ENCODE measurements at regions not wholly inside any gene's neighbourhood (a gene's known extent, or its start where the extent isn't known, plus 50 kb on each side); places are given as distances from the start of the nearest gene placed in this dataset.

DNA sequence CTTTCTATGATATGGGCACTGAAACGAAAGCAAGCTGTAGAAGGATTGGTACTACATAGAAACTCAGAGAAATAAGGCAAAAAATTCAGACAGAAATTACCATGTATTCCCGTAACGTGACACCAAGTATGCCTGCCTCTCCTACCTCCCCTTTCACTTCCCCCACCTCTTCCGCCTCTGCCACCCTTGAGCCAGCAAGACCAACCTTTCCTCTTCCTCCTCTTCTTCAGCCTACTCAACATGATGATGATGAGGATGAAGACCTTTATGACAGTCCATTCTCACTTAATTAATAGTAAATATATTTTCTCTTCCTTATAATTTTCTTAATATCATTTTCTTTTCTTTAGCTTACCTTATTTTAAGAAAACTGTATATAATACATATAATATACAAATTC is 188.1 kb upstream of the VGLL2 start:
- intact Hi-C loops (cut with micrococcal nuclease), result no loop called here
- H3K4me1 ChIP-seq (ENCODE audit: insufficient read depth, low read length), result no peaks in the 10 kb centered on the region
- H3K27ac ChIP-seq (ENCODE audit: low read depth, low read length), result no peak overlapping the region
- H3K9me3 Mint-ChIP-seq, result peaks cover 0 to 8% (median 1%) of the 10 kb centered on the region in 8 donors
- H3K4me1 Mint-ChIP-seq, result no peaks in the 10 kb centered on the region
- H3K4me3 ChIP-seq (ENCODE audit: low read length in 2 of 2), result no peak overlapping the region
- ChIA-PET POLR2A (ENCODE audit: partially characterized antibody) (no interaction called here), CTCF (ENCODE audit: partially characterized antibody) (no interaction called here)
- no peaks in the 10 kb centered on the region for H3K27me3 Mint-ChIP-seq
- H3K4me3 Mint-ChIP-seq, result no peak overlapping the region
- no peaks in the 10 kb centered on the region for H3K9me3 ChIP-seq (ENCODE audit: control insufficient read depth in 1 of 2, low read length in 2 of 2)
- DNase-seq, result no peak
- H3K36me3 Mint-ChIP-seq, result no peaks in the 10 kb centered on the region
- H3K36me3 ChIP-seq (ENCODE audit: insufficient read depth, low read length), result no peaks in the 10 kb centered on the region
- no peak overlapping the region for H3K27ac Mint-ChIP-seq
- no peaks in the 10 kb centered on the region for H3K27me3 ChIP-seq (ENCODE audit: insufficient read depth, low read length)

GRCh38 chr6:117078624-117079023 is 186.7 kb upstream of the VGLL2 start:
- H3K9me3 ChIP-seq (ENCODE audit: control insufficient read depth in 1 of 2, low read length in 2 of 2), result no peaks in the 10 kb centered on the region
- H3K4me1 ChIP-seq (ENCODE audit: insufficient read depth, low read length), result no peaks in the 10 kb centered on the region
- ChIA-PET CTCF (ENCODE audit: partially characterized antibody) (no interaction called here), POLR2A (ENCODE audit: partially characterized antibody) (no interaction called here)
- intact Hi-C loops (cut with micrococcal nuclease), result no loop called here
- H3K27ac ChIP-seq (ENCODE audit: low read depth, low read length), result no peak overlapping the region
- Mint-ChIP-seq H3K27ac (no peak overlapping the region), H3K4me1 (no peaks in the 10 kb centered on the region), H3K27me3 (no peaks in the 10 kb centered on the region), H3K9me3 (peaks cover 0 to 5% (median 0%) of the 10 kb centered on the region in 8 donors), H3K36me3 (no peaks in the 10 kb centered on the region), H3K4me3 (no peak overlapping the region)
- H3K36me3 ChIP-seq (ENCODE audit: insufficient read depth, low read length), result no peaks in the 10 kb centered on the region
- H3K4me3 ChIP-seq (ENCODE audit: low read length in 2 of 2), result no peak overlapping the region
- no peak for DNase-seq
- no peaks in the 10 kb centered on the region for H3K27me3 ChIP-seq (ENCODE audit: insufficient read depth, low read length)

GRCh38 chr6:117079951-117080350 is 185.4 kb upstream of the VGLL2 start:
- intact Hi-C loops (cut with micrococcal nuclease), result no loop called here
- no peaks in the 10 kb centered on the region for H3K27me3 Mint-ChIP-seq
- Histone ChIP-seq H3K27me3 (ENCODE audit: insufficient read depth, low read length) (no peaks in the 10 kb centered on the region), H3K27ac (ENCODE audit: low read depth, low read length) (no peak overlapping the region), H3K4me1 (ENCODE audit: insufficient read depth, low read length) (no peaks in the 10 kb centered on the region), H3K9me3 (ENCODE audit: control insufficient read depth in 1 of 2, low read length in 2 of 2) (no peaks in the 10 kb centered on the region), H3K4me3 (ENCODE audit: low read length in 2 of 2) (no peak overlapping the region), H3K36me3 (ENCODE audit: insufficient read depth, low read length) (no peaks in the 10 kb centered on the region)
- no peaks in the 10 kb centered on the region for H3K4me1 Mint-ChIP-seq
- no peak overlapping the region for H3K27ac Mint-ChIP-seq
- no peak overlapping the region for H3K4me3 Mint-ChIP-seq
- no peaks in the 10 kb centered on the region for H3K36me3 Mint-ChIP-seq
- no peak for DNase-seq
- CTCF ChIA-PET (ENCODE audit: partially characterized antibody), result no interaction called here
- peaks cover 0 to 5% (median 0%) of the 10 kb centered on the region in 8 donors for H3K9me3 Mint-ChIP-seq
- POLR2A ChIA-PET (ENCODE audit: partially characterized antibody), result no interaction called here

- Histone ChIP-seq H3K9me3 (ENCODE audit: control insufficient read depth in 1 of 2, low read length in 2 of 2) (no peaks in the 10 kb centered on the region), H3K4me3 (ENCODE audit: low read length in 2 of 2) (no peak overlapping the region), H3K4me1 (ENCODE audit: insufficient read depth, low read length) (no peaks in the 10 kb centered on the region), H3K27ac (ENCODE audit: low read depth, low read length) (no peak overlapping the region), H3K36me3 (ENCODE audit: insufficient read depth, low read length) (no peaks in the 10 kb centered on the region), H3K27me3 (ENCODE audit: insufficient read depth, low read length) (no peaks in the 10 kb centered on the region)
- H3K4me3 Mint-ChIP-seq, result no peak overlapping the region
- no peaks in the 10 kb centered on the region for H3K27me3 Mint-ChIP-seq
- DNase-seq, result no peak
- peaks cover 0 to 18% (median 5%) of the 10 kb centered on the region in 8 donors for H3K9me3 Mint-ChIP-seq
- H3K4me1 Mint-ChIP-seq, result no peaks in the 10 kb centered on the region
- ChIA-PET POLR2A (ENCODE audit: partially characterized antibody) (no interaction called here), CTCF (ENCODE audit: partially characterized antibody) (no interaction called here)
- H3K27ac Mint-ChIP-seq, result no peak overlapping the region
- intact Hi-C loops (cut with micrococcal nuclease), result no loop called here
- H3K36me3 Mint-ChIP-seq, result no peaks in the 10 kb centered on the region
Observed at GRCh38 chr6:117089604-117090003, 175.8 kb upstream of the VGLL2 start.

DNA sequence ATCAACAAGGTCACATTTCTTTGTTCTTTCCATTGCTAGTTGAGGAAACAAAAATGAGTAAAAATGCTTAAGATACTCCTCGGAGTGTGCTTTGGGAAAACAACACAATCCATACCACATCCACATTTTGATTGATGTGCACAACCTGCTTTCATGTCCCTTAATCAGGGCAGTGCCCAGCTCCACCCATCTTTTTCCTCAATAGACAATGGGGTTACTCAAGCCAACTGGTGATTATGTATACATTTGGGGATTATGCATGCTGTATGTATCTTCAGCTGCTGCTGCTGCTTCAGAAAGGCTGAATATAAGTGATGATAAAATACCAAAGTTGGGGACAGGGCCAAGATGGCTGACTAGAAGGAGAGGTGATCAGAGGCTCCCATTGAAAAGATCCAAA is 155.2 kb upstream of the VGLL2 start:
- ChIA-PET POLR2A (ENCODE audit: partially characterized antibody) (no interaction called here), CTCF (ENCODE audit: partially characterized antibody) (no interaction called here)
- Mint-ChIP-seq H3K36me3 (no peaks in the 10 kb centered on the region), H3K9me3 (peaks cover 0 to 28% (median 5%) of the 10 kb centered on the region in 8 donors), H3K4me3 (no peak overlapping the region), H3K27ac (no peak overlapping the region), H3K4me1 (no peaks in the 10 kb centered on the region), H3K27me3 (no peaks in the 10 kb centered on the region)
- Histone ChIP-seq H3K4me1 (ENCODE audit: insufficient read depth, low read length) (no peaks in the 10 kb centered on the region), H3K36me3 (ENCODE audit: insufficient read depth, low read length) (no peaks in the 10 kb centered on the region), H3K27ac (ENCODE audit: low read depth, low read length) (no peak overlapping the region), H3K27me3 (ENCODE audit: insufficient read depth, low read length) (no peaks in the 10 kb centered on the region), H3K9me3 (ENCODE audit: control insufficient read depth in 1 of 2, low read length in 2 of 2) (no peaks in the 10 kb centered on the region), H3K4me3 (ENCODE audit: low read length in 2 of 2) (no peak overlapping the region)
- intact Hi-C loops (cut with micrococcal nuclease), result no loop called here
- no peak for DNase-seq

- Mint-ChIP-seq H3K36me3 (no peaks in the 10 kb centered on the region), H3K4me3 (no peak overlapping the region), H3K27ac (no peak overlapping the region), H3K9me3 (peaks cover 0 to 28% (median 8%) of the 10 kb centered on the region in 8 donors), H3K4me1 (no peaks in the 10 kb centered on the region), H3K27me3 (no peaks in the 10 kb centered on the region)
- Histone ChIP-seq H3K4me1 (ENCODE audit: insufficient read depth, low read length) (no peaks in the 10 kb centered on the region), H3K9me3 (ENCODE audit: control insufficient read depth in 1 of 2, low read length in 2 of 2) (no peaks in the 10 kb centered on the region), H3K27ac (ENCODE audit: low read depth, low read length) (no peak overlapping the region), H3K36me3 (ENCODE audit: insufficient read depth, low read length) (no peaks in the 10 kb centered on the region), H3K27me3 (ENCODE audit: insufficient read depth, low read length) (no peaks in the 10 kb centered on the region), H3K4me3 (ENCODE audit: low read length in 2 of 2) (no peak overlapping the region)
- POLR2A ChIA-PET (ENCODE audit: partially characterized antibody), result no interaction called here
- no peak for DNase-seq
- intact Hi-C loops (cut with micrococcal nuclease), result no loop called here
- CTCF ChIA-PET (ENCODE audit: partially characterized antibody), result no interaction called here
Observed at GRCh38 chr6:117110737-117111136, 154.6 kb upstream of the VGLL2 start.

GRCh38 chr6:117117652-117118051 is 147.7 kb upstream of the VGLL2 start:
- intact Hi-C loops (cut with micrococcal nuclease), result no loop called here
- CTCF ChIA-PET (ENCODE audit: partially characterized antibody), result no interaction called here
- H3K27me3 Mint-ChIP-seq, result no peaks in the 10 kb centered on the region
- no peaks in the 10 kb centered on the region for H3K4me1 Mint-ChIP-seq
- Histone ChIP-seq H3K36me3 (ENCODE audit: insufficient read depth, low read length) (no peaks in the 10 kb centered on the region), H3K9me3 (ENCODE audit: control insufficient read depth in 1 of 2, low read length in 2 of 2) (no peaks in the 10 kb centered on the region), H3K4me3 (ENCODE audit: low read length in 2 of 2) (no peak overlapping the region), H3K27ac (ENCODE audit: low read depth, low read length) (no peak overlapping the region), H3K27me3 (ENCODE audit: insufficient read depth, low read length) (no peaks in the 10 kb centered on the region), H3K4me1 (ENCODE audit: insufficient read depth, low read length) (no peaks in the 10 kb centered on the region)
- H3K9me3 Mint-ChIP-seq, result peaks cover 0 to 13% (median 3%) of the 10 kb centered on the region in 8 donors
- no peak overlapping the region for H3K4me3 Mint-ChIP-seq
- no peak for DNase-seq
- POLR2A ChIA-PET (ENCODE audit: partially characterized antibody), result no interaction called here
- H3K27ac Mint-ChIP-seq, result no peak overlapping the region
- H3K36me3 Mint-ChIP-seq, result no peaks in the 10 kb centered on the region

- H3K4me1 Mint-ChIP-seq, result no peaks in the 10 kb centered on the region
- H3K4me3 ChIP-seq (ENCODE audit: low read length in 2 of 2), result no peak overlapping the region
- H3K9me3 ChIP-seq (ENCODE audit: control insufficient read depth in 1 of 2, low read length in 2 of 2), result no peaks in the 10 kb centered on the region
- intact Hi-C loops (cut with micrococcal nuclease), result no loop called here
- H3K27ac Mint-ChIP-seq, result no peak overlapping the region
- H3K36me3 Mint-ChIP-seq, result no peaks in the 10 kb centered on the region
- no peak overlapping the region for H3K27ac ChIP-seq (ENCODE audit: low read depth, low read length)
- no peak overlapping the region for H3K4me3 Mint-ChIP-seq
- ChIA-PET CTCF (ENCODE audit: partially characterized antibody) (no interaction called here), POLR2A (ENCODE audit: partially characterized antibody) (no interaction called here)
- no peaks in the 10 kb centered on the region for H3K27me3 Mint-ChIP-seq
- no peak for DNase-seq
- no peaks in the 10 kb centered on the region for H3K36me3 ChIP-seq (ENCODE audit: insufficient read depth, low read length)
- no peaks in the 10 kb centered on the region for H3K27me3 ChIP-seq (ENCODE audit: insufficient read depth, low read length)
- peaks cover 0 to 19% (median 3%) of the 10 kb centered on the region in 8 donors for H3K9me3 Mint-ChIP-seq
- no peaks in the 10 kb centered on the region for H3K4me1 ChIP-seq (ENCODE audit: insufficient read depth, low read length)
Observed at GRCh38 chr6:117118490-117118889, 146.9 kb upstream of the VGLL2 start.

Data from CD4-positive, alpha-beta memory T cell (primary cell).